ENCODE measurements at regions not wholly inside any gene's neighbourhood (a gene's known extent, or its start where the extent isn't known, plus 50 kb on each side); places are given as distances from the start of the nearest gene placed in this dataset.

DNA sequence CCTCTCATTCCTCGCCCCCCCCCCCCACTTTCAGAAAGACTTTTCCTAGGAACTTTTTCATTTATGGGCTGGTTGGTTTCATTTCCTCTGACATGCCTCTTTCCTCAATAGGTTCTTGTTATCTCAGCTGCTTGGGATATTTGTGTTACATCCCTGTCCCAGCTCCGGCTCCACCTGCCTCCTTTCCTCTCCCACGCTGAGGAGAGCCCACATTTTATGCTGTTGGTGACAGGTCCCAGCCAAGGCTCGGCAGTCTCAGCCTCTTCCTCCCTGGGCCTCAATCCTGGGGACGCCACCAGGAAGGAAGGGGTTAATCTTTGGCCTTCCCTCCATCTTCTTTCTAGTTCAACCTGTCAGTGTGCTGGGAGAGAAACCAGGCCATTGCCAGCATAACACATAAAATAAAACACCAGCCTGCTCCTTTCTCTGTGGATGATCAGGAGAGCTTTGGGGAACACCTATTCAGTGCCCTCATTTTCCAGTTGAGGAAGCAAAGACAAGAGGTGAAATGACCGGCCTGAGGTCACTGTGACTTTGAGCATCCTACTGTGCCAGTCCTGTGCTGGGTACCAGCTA, 216.9 kb upstream of the TNP1 start:
- dilution Hi-C loops (cut with MboI; ENCODE audit: extremely low pct_ligation_motif_present, low sequenced_read_pairs): no loop called here
- Histone ChIP-seq H3K4me1 (ENCODE audit: control insufficient read depth, extremely low read depth, insufficient read depth, low read length) (peaks cover 8% of the 10 kb centered on the region), H3K9ac (ENCODE audit: control insufficient read depth, extremely low read depth, insufficient read depth, low read length) (no peak overlapping the region), H3K4me2 (ENCODE audit: control insufficient read depth, extremely low read depth, insufficient read depth, low read depth, low read length) (no peak overlapping the region), H3K27ac (ENCODE audit: control insufficient read depth, insufficient read depth, low read length) (no peak overlapping the region), H2AFZ (ENCODE audit: control insufficient read depth, low read length) (no peak overlapping the region), H3K36me3 (ENCODE audit: control insufficient read depth in 2 of 2, extremely low read depth in 1 of 2, insufficient read depth in 2 of 2, low read length in 2 of 2) (no peaks in the 10 kb centered on the region), H3K27me3 (ENCODE audit: control insufficient read depth, extremely low read depth, insufficient read depth, low read length) (no peaks in the 10 kb centered on the region), H3K4me3 (ENCODE audit: control insufficient read depth in 2 of 3, extremely low read depth in 1 of 3, insufficient read depth in 2 of 3, low read depth in 1 of 3, low read length in 3 of 3) (no peak overlapping the region), H3K9me1 (ENCODE audit: control insufficient read depth, extremely low read depth, insufficient read depth, low read length) (no peaks in the 10 kb centered on the region), H3K79me2 (ENCODE audit: control insufficient read depth, insufficient read depth, low read length) (no peaks in the 10 kb centered on the region), H4K20me1 (ENCODE audit: control insufficient read depth, extremely low read depth, insufficient read depth, low read length) (no peaks in the 10 kb centered on the region), H3K9me3 (ENCODE audit: control insufficient read depth, low read depth, low read length) (no peaks in the 10 kb centered on the region)
- FAIRE-seq (no peak), DNase-seq (ENCODE audit: low read depth, low spot score) (no peak)
- no peak for TF ChIP-seq EZH2 (IDR thresholded peaks at IDR 0.05; ENCODE audit: low read length)
- TF ChIP-seq, protein P1, sequence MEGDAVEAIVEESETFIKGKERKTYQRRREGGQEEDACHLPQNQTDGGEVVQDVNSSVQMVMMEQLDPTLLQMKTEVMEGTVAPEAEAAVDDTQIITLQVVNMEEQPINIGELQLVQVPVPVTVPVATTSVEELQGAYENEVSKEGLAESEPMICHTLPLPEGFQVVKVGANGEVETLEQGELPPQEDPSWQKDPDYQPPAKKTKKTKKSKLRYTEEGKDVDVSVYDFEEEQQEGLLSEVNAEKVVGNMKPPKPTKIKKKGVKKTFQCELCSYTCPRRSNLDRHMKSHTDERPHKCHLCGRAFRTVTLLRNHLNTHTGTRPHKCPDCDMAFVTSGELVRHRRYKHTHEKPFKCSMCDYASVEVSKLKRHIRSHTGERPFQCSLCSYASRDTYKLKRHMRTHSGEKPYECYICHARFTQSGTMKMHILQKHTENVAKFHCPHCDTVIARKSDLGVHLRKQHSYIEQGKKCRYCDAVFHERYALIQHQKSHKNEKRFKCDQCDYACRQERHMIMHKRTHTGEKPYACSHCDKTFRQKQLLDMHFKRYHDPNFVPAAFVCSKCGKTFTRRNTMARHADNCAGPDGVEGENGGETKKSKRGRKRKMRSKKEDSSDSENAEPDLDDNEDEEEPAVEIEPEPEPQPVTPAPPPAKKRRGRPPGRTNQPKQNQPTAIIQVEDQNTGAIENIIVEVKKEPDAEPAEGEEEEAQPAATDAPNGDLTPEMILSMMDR (optimal IDR thresholded peaks at IDR 0.05 in 1 of 3, IDR thresholded peaks at IDR 0.05 in 1 of 3, conservative IDR thresholded peaks at IDR 0.05 in 1 of 3; ENCODE audit: extremely low read depth in 1 of 3, insufficient read depth in 2 of 3, low read length in 3 of 3): no peak

DNA sequence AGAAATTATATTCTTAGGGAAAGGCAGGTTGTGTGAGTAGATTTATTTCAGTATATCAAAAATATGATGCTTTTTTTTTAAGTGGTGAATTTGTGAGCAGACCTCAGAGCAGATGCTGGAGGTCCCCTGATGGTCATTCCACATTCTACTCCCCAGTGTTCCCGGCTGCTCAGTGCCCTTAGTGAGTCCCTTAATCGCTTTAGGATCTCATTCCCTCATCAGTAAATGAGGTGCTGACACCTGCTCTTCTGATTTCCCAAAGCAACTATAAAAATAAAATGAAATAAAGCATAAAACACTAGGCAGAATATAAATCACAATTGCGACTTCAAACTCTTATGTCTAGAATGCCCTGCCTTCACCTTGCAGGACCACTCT, 216.2 kb upstream of the TNP1 start:
- dilution Hi-C loops (cut with MboI; ENCODE audit: extremely low pct_ligation_motif_present, low sequenced_read_pairs): no loop called here
- Histone ChIP-seq H3K9me1 (ENCODE audit: control insufficient read depth, extremely low read depth, insufficient read depth, low read length) (no peaks in the 10 kb centered on the region), H2AFZ (ENCODE audit: control insufficient read depth, low read length) (no peak overlapping the region), H3K36me3 (ENCODE audit: control insufficient read depth in 2 of 2, extremely low read depth in 1 of 2, insufficient read depth in 2 of 2, low read length in 2 of 2) (no peaks in the 10 kb centered on the region), H4K20me1 (ENCODE audit: control insufficient read depth, extremely low read depth, insufficient read depth, low read length) (no peaks in the 10 kb centered on the region), H3K9me3 (ENCODE audit: control insufficient read depth, low read depth, low read length) (no peaks in the 10 kb centered on the region), H3K4me3 (ENCODE audit: control insufficient read depth in 2 of 3, extremely low read depth in 1 of 3, insufficient read depth in 2 of 3, low read depth in 1 of 3, low read length in 3 of 3) (no peak overlapping the region), H3K4me1 (ENCODE audit: control insufficient read depth, extremely low read depth, insufficient read depth, low read length) (peaks cover 8% of the 10 kb centered on the region), H3K27ac (ENCODE audit: control insufficient read depth, insufficient read depth, low read length) (no peak overlapping the region), H3K79me2 (ENCODE audit: control insufficient read depth, insufficient read depth, low read length) (no peaks in the 10 kb centered on the region), H3K27me3 (ENCODE audit: control insufficient read depth, extremely low read depth, insufficient read depth, low read length) (no peaks in the 10 kb centered on the region), H3K9ac (ENCODE audit: control insufficient read depth, extremely low read depth, insufficient read depth, low read length) (no peak overlapping the region), H3K4me2 (ENCODE audit: control insufficient read depth, extremely low read depth, insufficient read depth, low read depth, low read length) (no peak overlapping the region)
- DNase-seq (ENCODE audit: low read depth, low spot score) (no peak), FAIRE-seq (no peak)
- TF ChIP-seq, protein P1 (optimal IDR thresholded peaks at IDR 0.05 in 1 of 3, IDR thresholded peaks at IDR 0.05 in 1 of 3, conservative IDR thresholded peaks at IDR 0.05 in 1 of 3; ENCODE audit: extremely low read depth in 1 of 3, insufficient read depth in 2 of 3, low read length in 3 of 3): no peak
- no peak for TF ChIP-seq EZH2 (IDR thresholded peaks at IDR 0.05; ENCODE audit: low read length)

Data from keratinocyte (primary cell).